HEK293 (cell line): ENCODE measurements at regions not wholly inside any gene's neighbourhood (a gene's known extent, or its start where the extent isn't known, plus 50 kb on each side); places are given as distances from the start of the nearest gene placed in this dataset.

Source experiments
- CTCF ChIP-seq: fragments of 450-650 bp; formaldehyde crosslinking; IDR thresholded peaks from 2 replicates; pipeline ENCODE4 v1.5.1; 2016; ENCODE audit warnings: missing biosample characterization, missing genetic modification characterization
- REST ChIP-seq: fragments of 450-650 bp; formaldehyde crosslinking; IDR thresholded peaks from 2 replicates; pipeline ENCODE4 v1.5.1; 2016; ENCODE audit warnings: missing biosample characterization, missing genetic modification characterization
- ZBTB10 ChIP-seq: fragments of 450-650 bp; formaldehyde crosslinking; IDR thresholded peaks from 2 replicates; pipeline ENCODE4 v1.5.1; 2016; ENCODE audit warnings: missing biosample characterization, missing genetic modification characterization
- ZBTB11 ChIP-seq: fragments of 450-650 bp; formaldehyde crosslinking; conservative IDR thresholded peaks from 2 replicates; pipeline ENCODE4 v1.5.1; 2016; ENCODE audit warnings: low read depth, missing biosample characterization, missing genetic modification characterization
- ZBTB44 ChIP-seq: fragments of 450-650 bp; IDR thresholded peaks from 2 replicates; pipeline ENCODE4 v1.5.1; 2018; ENCODE audit warnings: missing biosample characterization, mild to moderate bottlenecking, missing genetic modification characterization
- ZNF112 ChIP-seq: fragments of 450-650 bp; formaldehyde crosslinking; IDR thresholded peaks from 2 replicates; pipeline ENCODE4 v1.5.0; 2017; ENCODE audit warnings: missing biosample characterization, missing genetic modification characterization
- ZNF23 ChIP-seq: fragments of 450-650 bp; formaldehyde crosslinking; IDR thresholded peaks from 2 replicates; pipeline ENCODE4 v1.5.1; 2016; ENCODE audit warnings: missing biosample characterization, missing genetic modification characterization, borderline replicate concordance
- ZNF24 ChIP-seq: fragments of 450-650 bp; formaldehyde crosslinking; IDR thresholded peaks from 2 replicates; pipeline ENCODE4 v1.5.1; 2016; ENCODE audit warnings: missing biosample characterization, missing genetic modification characterization
- ZNF518A ChIP-seq: fragments of 450-650 bp; formaldehyde crosslinking; conservative IDR thresholded peaks from 2 replicates; pipeline ENCODE4 v1.5.1; 2016; ENCODE audit warnings: low read depth, missing biosample characterization, missing genetic modification characterization
- ZNF658 ChIP-seq: fragments of 450-650 bp; formaldehyde crosslinking; IDR thresholded peaks from 2 replicates; pipeline ENCODE4; 2016; ENCODE audit warnings: missing biosample characterization, missing genetic modification characterization
- ZNF670 ChIP-seq: fragments of 450-650 bp; formaldehyde crosslinking; IDR thresholded peaks from 2 replicates; pipeline ENCODE4 v1.5.1; 2016; ENCODE audit warnings: missing biosample characterization, missing genetic modification characterization, low read depth
- ZNF701 ChIP-seq: fragments of 450-650 bp; formaldehyde crosslinking; IDR thresholded peaks from 2 replicates; pipeline ENCODE4 v1.5.1; 2016; ENCODE audit warnings: missing biosample characterization, missing genetic modification characterization

GRCh38 chr5:148776261-148776660 is 50.1 kb upstream of the ADRB2 start:
- TF ChIP-seq REST (tag by site-specific recombination) (no peak), ZNF24 (tag by site-specific recombination) (no peak), ZNF701 (tag by site-specific recombination) (no peak), CTCF (tag by site-specific recombination) (no peak), ZNF112 (tag by site-specific recombination) (no peak), ZNF670 (tag by site-specific recombination) (no peak), ZNF518A (tag by site-specific recombination) (no peak), ZBTB10 (tag by site-specific recombination) (no peak), ZNF658 (no peak), ZBTB44 (tag by site-specific recombination) (no peak), ZNF23 (tag by site-specific recombination) (no peak), ZBTB11 (tag by site-specific recombination) (no peak)
